GM12878 (cell line): ENCODE measurements at regions not wholly inside any gene's neighbourhood (a gene's known extent, or its start where the extent isn't known, plus 50 kb on each side); places are given as distances from the start of the nearest gene placed in this dataset.

Experiments used
- EP300 ChIP-seq, 2 experiments: fragments of 150-350 bp in 1 of 2; IDR thresholded peaks; 2 replicates each; pipeline ENCODE4 v1.6.1; 2011 to 2012; ENCODE audit warnings: low read depth in 2 of 2, low read length in 2 of 2, borderline replicate concordance in 1 of 2, improper control_type of control experiment in 1 of 2, inconsistent platforms in 1 of 2; ENCODE audit not compliant: control insufficient read depth in 1 of 2
- POLR2A ChIP-seq: IDR thresholded peaks from 2 replicates; pipeline ENCODE4 v1.6.1; 2011; ENCODE audit warnings: low read depth, mild to moderate bottlenecking, low read length
- RCOR1 ChIP-seq: conservative IDR thresholded peaks from 2 replicates; pipeline ENCODE4 v1.6.1; 2012; ENCODE audit warnings: low read depth, low read length, improper control_type of control experiment
- SMC3 ChIP-seq: IDR thresholded peaks from 2 replicates; pipeline ENCODE4 v1.6.1; 2011; ENCODE audit warnings: low read length, improper control_type of control experiment, borderline replicate concordance
- STAT1 ChIP-seq: fragments of 450-650 bp; conservative IDR thresholded peaks from 2 replicates; pipeline ENCODE4 v1.6.1; 2014; ENCODE audit warnings: antibody characterized with exemption, mild to moderate bottlenecking
- YBX1 ChIP-seq: fragments of 450-650 bp; IDR thresholded peaks from 2 replicates; pipeline ENCODE4 v1.6.1; 2016; ENCODE audit warnings: antibody characterized with exemption
- TF ChIP-seq, protein P1 (sequence below), 3 experiments: IDR thresholded peaks in 2 of 3; conservative IDR thresholded peaks in 1 of 3; 2 replicates each; pipeline ENCODE4 v1.5.1; 2011; ENCODE audit warnings: low read depth in 3 of 3, low read length in 3 of 3, mild to moderate bottlenecking in 3 of 3, control low read depth in 2 of 3, moderate library complexity in 2 of 3, inconsistent platforms in 1 of 3, mixed read lengths in 1 of 3; ENCODE audit not compliant: control insufficient read depth in 2 of 3, insufficient read depth in 1 of 3; ENCODE audit errors: extremely low read depth in 1 of 3
- TF ChIP-seq, protein P2 (sequence below): IDR thresholded peaks from 2 replicates; pipeline ENCODE4 v1.6.1; 2012; ENCODE audit warnings: low read depth, low read length, improper control_type of control experiment
- TF ChIP-seq, protein P3 (sequence below): IDR thresholded peaks from 2 replicates; pipeline ENCODE4 v1.6.1; 2011; ENCODE audit warnings: borderline replicate concordance, low read depth, mild to moderate bottlenecking, moderate library complexity, mixed read lengths, low read length; ENCODE audit not compliant: insufficient read depth; ENCODE audit errors: extremely low read length
- TF ChIP-seq, protein P4 (sequence below): IDR thresholded peaks from 2 replicates; pipeline ENCODE4 v1.6.1; 2011; ENCODE audit warnings: mild to moderate bottlenecking, low read depth, low read length, moderate library complexity; ENCODE audit not compliant: insufficient replicate concordance

DNA sequence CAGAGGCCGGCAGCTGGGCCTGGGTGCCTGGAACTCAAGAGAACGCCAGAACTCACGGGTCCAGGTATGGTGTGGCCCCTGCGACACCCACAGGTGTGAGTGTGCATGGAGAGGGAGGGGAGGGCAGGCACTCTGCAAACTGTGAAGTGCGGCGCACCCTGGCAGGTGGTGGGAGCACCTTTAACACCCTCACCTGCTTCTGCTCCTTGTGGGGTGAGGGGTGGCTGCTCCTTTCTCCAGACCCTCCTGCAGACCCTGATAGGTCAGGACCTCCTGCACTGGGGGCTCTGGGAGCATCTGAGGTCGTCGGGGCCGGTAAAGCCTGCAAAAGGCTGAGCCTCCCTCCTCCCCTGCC is 324.7 kb upstream of the SFSWAP start:
- TF ChIP-seq POLR2A, result no peak
- TF ChIP-seq, protein P1, sequence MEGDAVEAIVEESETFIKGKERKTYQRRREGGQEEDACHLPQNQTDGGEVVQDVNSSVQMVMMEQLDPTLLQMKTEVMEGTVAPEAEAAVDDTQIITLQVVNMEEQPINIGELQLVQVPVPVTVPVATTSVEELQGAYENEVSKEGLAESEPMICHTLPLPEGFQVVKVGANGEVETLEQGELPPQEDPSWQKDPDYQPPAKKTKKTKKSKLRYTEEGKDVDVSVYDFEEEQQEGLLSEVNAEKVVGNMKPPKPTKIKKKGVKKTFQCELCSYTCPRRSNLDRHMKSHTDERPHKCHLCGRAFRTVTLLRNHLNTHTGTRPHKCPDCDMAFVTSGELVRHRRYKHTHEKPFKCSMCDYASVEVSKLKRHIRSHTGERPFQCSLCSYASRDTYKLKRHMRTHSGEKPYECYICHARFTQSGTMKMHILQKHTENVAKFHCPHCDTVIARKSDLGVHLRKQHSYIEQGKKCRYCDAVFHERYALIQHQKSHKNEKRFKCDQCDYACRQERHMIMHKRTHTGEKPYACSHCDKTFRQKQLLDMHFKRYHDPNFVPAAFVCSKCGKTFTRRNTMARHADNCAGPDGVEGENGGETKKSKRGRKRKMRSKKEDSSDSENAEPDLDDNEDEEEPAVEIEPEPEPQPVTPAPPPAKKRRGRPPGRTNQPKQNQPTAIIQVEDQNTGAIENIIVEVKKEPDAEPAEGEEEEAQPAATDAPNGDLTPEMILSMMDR (IDR thresholded peaks at IDR 0.05 in 2 of 3, conservative IDR thresholded peaks at IDR 0.05 in 1 of 3; ENCODE audit: control insufficient read depth in 2 of 3, extremely low read depth in 1 of 3, insufficient read depth in 1 of 3, low read depth in 3 of 3, low read length in 3 of 3), result no peak
- TF ChIP-seq, protein P2, sequence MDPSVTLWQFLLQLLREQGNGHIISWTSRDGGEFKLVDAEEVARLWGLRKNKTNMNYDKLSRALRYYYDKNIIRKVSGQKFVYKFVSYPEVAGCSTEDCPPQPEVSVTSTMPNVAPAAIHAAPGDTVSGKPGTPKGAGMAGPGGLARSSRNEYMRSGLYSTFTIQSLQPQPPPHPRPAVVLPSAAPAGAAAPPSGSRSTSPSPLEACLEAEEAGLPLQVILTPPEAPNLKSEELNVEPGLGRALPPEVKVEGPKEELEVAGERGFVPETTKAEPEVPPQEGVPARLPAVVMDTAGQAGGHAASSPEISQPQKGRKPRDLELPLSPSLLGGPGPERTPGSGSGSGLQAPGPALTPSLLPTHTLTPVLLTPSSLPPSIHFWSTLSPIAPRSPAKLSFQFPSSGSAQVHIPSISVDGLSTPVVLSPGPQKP, result no peak
- TF ChIP-seq, protein P3, sequence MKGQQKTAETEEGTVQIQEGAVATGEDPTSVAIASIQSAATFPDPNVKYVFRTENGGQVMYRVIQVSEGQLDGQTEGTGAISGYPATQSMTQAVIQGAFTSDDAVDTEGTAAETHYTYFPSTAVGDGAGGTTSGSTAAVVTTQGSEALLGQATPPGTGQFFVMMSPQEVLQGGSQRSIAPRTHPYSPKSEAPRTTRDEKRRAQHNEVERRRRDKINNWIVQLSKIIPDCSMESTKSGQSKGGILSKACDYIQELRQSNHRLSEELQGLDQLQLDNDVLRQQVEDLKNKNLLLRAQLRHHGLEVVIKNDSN, result no peak
- TF ChIP-seq YBX1, result no peak
- no peak for TF ChIP-seq STAT1
- TF ChIP-seq, protein P4, sequence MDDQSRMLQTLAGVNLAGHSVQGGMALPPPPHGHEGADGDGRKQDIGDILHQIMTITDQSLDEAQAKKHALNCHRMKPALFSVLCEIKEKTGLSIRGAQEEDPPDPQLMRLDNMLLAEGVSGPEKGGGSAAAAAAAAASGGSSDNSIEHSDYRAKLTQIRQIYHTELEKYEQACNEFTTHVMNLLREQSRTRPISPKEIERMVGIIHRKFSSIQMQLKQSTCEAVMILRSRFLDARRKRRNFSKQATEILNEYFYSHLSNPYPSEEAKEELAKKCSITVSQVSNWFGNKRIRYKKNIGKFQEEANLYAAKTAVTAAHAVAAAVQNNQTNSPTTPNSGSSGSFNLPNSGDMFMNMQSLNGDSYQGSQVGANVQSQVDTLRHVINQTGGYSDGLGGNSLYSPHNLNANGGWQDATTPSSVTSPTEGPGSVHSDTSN, result no peak
- no peak for TF ChIP-seq RCOR1
- no peak for TF ChIP-seq EP300 (IDR thresholded peaks at IDR 0.05; ENCODE audit: borderline replicate concordance in 1 of 2, control insufficient read depth in 1 of 2, low read depth in 2 of 2, low read length in 2 of 2)
- no peak for TF ChIP-seq SMC3
